CD4-positive, alpha-beta T cell (primary cell): ENCODE measurements at regions not wholly inside any gene's neighbourhood (a gene's known extent, or its start where the extent isn't known, plus 50 kb on each side); places are given as distances from the start of the nearest gene placed in this dataset.

ENCODE experiments used
- ATAC-seq: fragments of 200-7000 bp; cut with Tn5 transposase; one replicate; pipeline ENCODE4 v1.10.0; 2022; ENCODE audit warnings: mild to moderate bottlenecking; ENCODE audit not compliant: poor library complexity
- CTCF ChIA-PET: fragments of 350-600 bp; sonication (Branson Sonifier 250); formaldehyde crosslinking; loops from one replicate; lab custom pipeline; 2021; ENCODE audit warnings: antibody characterized with exemption, inconsistent platforms; lab: Charles Lee
- POLR2A ChIA-PET: fragments of 350-600 bp; sonication (Branson Sonifier 250); formaldehyde crosslinking; loops from one replicate; lab custom pipeline; 2021; ENCODE audit warnings: antibody characterized with exemption, inconsistent platforms; lab: Charles Lee
- DNase-seq, 14 experiments: peaks; one replicate each; pipeline ENCODE4 v3.0.0-alpha.2; 2013 to 2020; ENCODE audit warnings: mixed read lengths in 2 of 14
- H3K27ac ChIP-seq, 2 donors: one replicate each; pipeline versions ENCODE4 v1.5.1 to v1.7.0; 2013; ENCODE audit warnings: low read length in 2 of 2, low read depth in 1 of 2, mild to moderate bottlenecking in 1 of 2
- H3K27me3 ChIP-seq, 2 experiments: 1 replicate in 1 of 2; 2 replicates in 1 of 2; pipeline versions ENCODE4 v1.6.1 to v1.7.0; 2013; ENCODE audit warnings: low read length in 2 of 2, control low read depth in 1 of 2, mild to moderate bottlenecking in 1 of 2, moderate library complexity in 1 of 2; ENCODE audit not compliant: insufficient read depth in 2 of 2, control insufficient read depth in 1 of 2
- H3K36me3 ChIP-seq: one replicate; pipeline ENCODE4 v1.6.1; 2013; ENCODE audit warnings: low read length, control low read depth; ENCODE audit not compliant: insufficient read depth
- H3K4me1 ChIP-seq: one replicate; pipeline ENCODE4 v1.6.1; 2013; ENCODE audit warnings: low read length, control low read depth; ENCODE audit not compliant: insufficient read depth
- H3K4me3 ChIP-seq: one replicate; pipeline ENCODE4 v1.5.1; 2013; ENCODE audit warnings: mild to moderate bottlenecking, low read length, moderate library complexity
- H3K9me3 ChIP-seq, 2 experiments: 1 replicate in 1 of 2; 2 replicates in 1 of 2; pipeline versions ENCODE4 v1.6.1 to v1.7.0; 2013; ENCODE audit warnings: low read length in 2 of 2, mild to moderate bottlenecking in 2 of 2, control low read depth in 1 of 2, moderate library complexity in 1 of 2; ENCODE audit not compliant: control insufficient read depth in 1 of 2, insufficient read depth in 1 of 2
- H3K27ac Mint-ChIP-seq: one replicate; pipeline ENCODE4 v1.8.0; 2020; ENCODE audit warnings: mixed read lengths
- H3K27me3 Mint-ChIP-seq: one replicate; pipeline ENCODE4 v1.8.0; 2021; ENCODE audit warnings: mixed read lengths
- H3K36me3 Mint-ChIP-seq: one replicate; pipeline ENCODE4 v1.8.0; 2021; ENCODE audit warnings: low read depth, mixed read lengths
- H3K4me1 Mint-ChIP-seq: one replicate; pipeline ENCODE4 v1.8.0; 2021; ENCODE audit warnings: low read depth, mixed read lengths
- H3K4me3 Mint-ChIP-seq: one replicate; pipeline ENCODE4 v1.8.0; 2020; ENCODE audit warnings: mild to moderate bottlenecking, mixed read lengths
- H3K9me3 Mint-ChIP-seq: one replicate; pipeline ENCODE4 v1.8.0; 2020; ENCODE audit warnings: mixed read lengths
- intact Hi-C, 2 experiments: fragments of 100-400 bp; cut with DNase I in 1 of 2; cut with micrococcal nuclease in 1 of 2; formaldehyde crosslinking; loops; one replicate each; pipeline versions ENCODE4 v1.15.1 to v1.9.0; 2023 to 2025; cut with DNase I, micrococcal nuclease
- TF ChIP-seq, protein P1 (sequence below): fragments of 200-600 bp; IDR thresholded peaks from one replicate; pipeline ENCODE4 v1.8.0; 2022; ENCODE audit warnings: antibody characterized with exemption, mild to moderate bottlenecking

DNA sequence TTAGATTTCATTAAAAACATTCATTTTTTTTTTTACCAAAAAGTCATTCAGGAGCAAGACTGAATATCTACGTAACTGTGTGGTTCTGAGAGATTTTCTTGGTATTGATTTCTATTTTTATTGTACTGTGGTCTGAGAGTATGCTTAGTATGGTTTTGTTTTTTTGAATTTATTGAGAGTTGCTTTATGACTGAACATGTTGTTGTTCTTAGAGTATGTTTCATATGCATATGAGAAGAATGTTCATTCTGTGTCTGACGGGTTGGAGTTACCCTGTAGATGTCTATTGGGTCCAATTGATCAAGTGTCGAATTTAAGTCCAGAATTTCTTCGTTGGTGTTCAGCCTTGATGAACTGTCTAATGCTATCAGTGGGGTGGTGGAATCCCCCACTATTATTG lies 306.0 kb upstream of the KCNJ16 start:
- Mint-ChIP-seq H3K4me3 (no peak overlapping the region), H3K36me3 (no peaks in the 10 kb centered on the region), H3K4me1 (no peaks in the 10 kb centered on the region), H3K9me3 (peaks cover 7% of the 10 kb centered on the region), H3K27me3 (peaks cover 9% of the 10 kb centered on the region), H3K27ac (no peak overlapping the region)
- Histone ChIP-seq H3K27ac (no peak overlapping the region), H3K27me3 (no peaks in the 10 kb centered on the region), H3K4me1 (no peaks in the 10 kb centered on the region), H3K36me3 (no peaks in the 10 kb centered on the region), H3K4me3 (no peak overlapping the region), H3K9me3 (no peaks in the 10 kb centered on the region)
- POLR2A ChIA-PET: no interaction called here
- no peak for DNase-seq
- CTCF ChIA-PET: no interaction called here
- intact Hi-C loops: no loop called here
- ATAC-seq: no peak
- TF ChIP-seq, protein P1, sequence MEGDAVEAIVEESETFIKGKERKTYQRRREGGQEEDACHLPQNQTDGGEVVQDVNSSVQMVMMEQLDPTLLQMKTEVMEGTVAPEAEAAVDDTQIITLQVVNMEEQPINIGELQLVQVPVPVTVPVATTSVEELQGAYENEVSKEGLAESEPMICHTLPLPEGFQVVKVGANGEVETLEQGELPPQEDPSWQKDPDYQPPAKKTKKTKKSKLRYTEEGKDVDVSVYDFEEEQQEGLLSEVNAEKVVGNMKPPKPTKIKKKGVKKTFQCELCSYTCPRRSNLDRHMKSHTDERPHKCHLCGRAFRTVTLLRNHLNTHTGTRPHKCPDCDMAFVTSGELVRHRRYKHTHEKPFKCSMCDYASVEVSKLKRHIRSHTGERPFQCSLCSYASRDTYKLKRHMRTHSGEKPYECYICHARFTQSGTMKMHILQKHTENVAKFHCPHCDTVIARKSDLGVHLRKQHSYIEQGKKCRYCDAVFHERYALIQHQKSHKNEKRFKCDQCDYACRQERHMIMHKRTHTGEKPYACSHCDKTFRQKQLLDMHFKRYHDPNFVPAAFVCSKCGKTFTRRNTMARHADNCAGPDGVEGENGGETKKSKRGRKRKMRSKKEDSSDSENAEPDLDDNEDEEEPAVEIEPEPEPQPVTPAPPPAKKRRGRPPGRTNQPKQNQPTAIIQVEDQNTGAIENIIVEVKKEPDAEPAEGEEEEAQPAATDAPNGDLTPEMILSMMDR: no peak

DNA sequence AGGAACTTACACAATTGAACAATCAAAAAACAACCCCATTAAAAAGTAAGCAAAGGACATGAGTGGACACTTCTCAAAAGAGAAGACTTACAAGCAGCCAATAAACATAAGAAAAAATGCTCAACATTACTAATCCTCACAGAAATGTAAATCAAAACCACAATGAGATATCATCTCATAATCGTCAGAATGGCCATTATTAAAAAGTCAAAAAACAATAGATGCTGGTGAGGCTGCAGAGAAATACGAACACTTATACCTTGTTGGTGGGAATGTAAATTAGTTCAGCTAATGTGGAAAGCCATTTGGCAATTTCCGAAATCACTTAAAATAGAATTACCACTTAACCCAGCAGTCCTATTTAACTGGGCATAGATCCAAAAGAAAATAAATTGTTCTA lies 301.9 kb upstream of the KCNJ16 start:
- Histone ChIP-seq H3K4me1 (no peaks in the 10 kb centered on the region), H3K9me3 (no peaks in the 10 kb centered on the region), H3K4me3 (no peak overlapping the region), H3K36me3 (no peaks in the 10 kb centered on the region), H3K27me3 (no peaks in the 10 kb centered on the region), H3K27ac (no peak overlapping the region)
- ChIA-PET POLR2A (no interaction called here), CTCF (no interaction called here)
- intact Hi-C loops: no loop called here
- TF ChIP-seq, protein P1: no peak
- H3K27me3 Mint-ChIP-seq: peaks cover 9% of the 10 kb centered on the region
- H3K4me3 Mint-ChIP-seq: no peak overlapping the region
- ATAC-seq: no peak
- no peaks in the 10 kb centered on the region for H3K4me1 Mint-ChIP-seq
- H3K36me3 Mint-ChIP-seq: no peaks in the 10 kb centered on the region
- no peak overlapping the region for H3K27ac Mint-ChIP-seq
- H3K9me3 Mint-ChIP-seq: peaks cover 7% of the 10 kb centered on the region
- DNase-seq: no peak

DNA sequence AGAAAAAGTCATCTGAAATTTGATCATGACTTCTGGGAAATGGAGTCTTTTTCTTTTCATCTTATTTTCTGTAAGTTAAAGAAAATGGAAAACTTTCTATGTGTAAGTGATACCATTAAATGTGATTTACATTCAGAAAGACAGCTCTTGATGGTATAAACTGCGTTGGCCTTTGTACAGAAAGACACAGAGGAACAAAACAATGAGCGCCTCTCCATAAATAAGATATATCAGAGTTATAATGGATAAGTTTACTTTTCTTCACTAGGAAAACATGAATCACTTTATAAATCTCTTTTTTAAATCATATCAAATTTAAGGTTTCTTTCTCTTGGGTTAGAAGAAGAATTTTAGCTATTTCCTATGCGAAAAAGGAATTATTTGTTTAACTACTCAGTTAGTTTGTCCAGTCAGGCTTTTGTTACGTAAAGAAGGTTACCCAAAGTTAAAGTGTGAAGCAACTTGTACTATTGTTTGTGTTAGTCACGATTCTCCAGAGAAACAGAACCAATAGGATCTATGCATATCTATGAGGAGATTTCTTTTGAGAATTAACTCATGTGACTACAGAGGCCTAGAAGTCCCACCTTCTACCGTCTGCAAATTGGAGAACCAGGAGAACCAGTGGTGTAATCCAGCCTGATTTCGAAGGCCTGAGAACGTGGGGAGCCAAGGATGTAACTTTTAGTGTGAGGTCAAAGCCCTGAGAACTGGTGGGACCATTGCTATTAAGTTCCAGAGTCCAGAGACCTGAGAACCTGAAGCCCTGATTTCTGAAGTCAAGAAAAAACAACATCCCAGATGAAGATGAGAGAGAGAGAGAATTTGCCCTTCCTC lies 295.4 kb upstream of the KCNJ16 start:
- Histone ChIP-seq H3K27me3 (no peaks in the 10 kb centered on the region), H3K4me1 (no peaks in the 10 kb centered on the region), H3K9me3 (peaks cover 0 to under 1% of the 10 kb centered on the region in 2 experiments), H3K36me3 (no peaks in the 10 kb centered on the region), H3K27ac (no peak overlapping the region), H3K4me3 (no peak overlapping the region)
- no peaks in the 10 kb centered on the region for H3K36me3 Mint-ChIP-seq
- TF ChIP-seq, protein P1: no peak
- ChIA-PET POLR2A (no interaction called here), CTCF (no interaction called here)
- no peaks in the 10 kb centered on the region for H3K4me1 Mint-ChIP-seq
- intact Hi-C loops: no loop called here
- no peak overlapping the region for H3K27ac Mint-ChIP-seq
- DNase-seq (no peak), ATAC-seq (no peak)
- H3K27me3 Mint-ChIP-seq: no peaks in the 10 kb centered on the region
- peaks cover 3% of the 10 kb centered on the region for H3K9me3 Mint-ChIP-seq
- H3K4me3 Mint-ChIP-seq: no peak overlapping the region
